ENCODE measurements at regions not wholly inside any gene's neighbourhood (a gene's known extent, or its start where the extent isn't known, plus 50 kb on each side); places are given as distances from the start of the nearest gene placed in this dataset.
"Not testable (repeated sequence)": the region's sequence is repeated elsewhere in the genome, so short reads cannot be mapped to it uniquely, and the experiment has no call there.

- no peak for ATAC-seq
Observed at GRCh38 chr13:62185631-62186255, 770.1 kb upstream of the PCDH20 start.

- ATAC-seq = no peak
Observed at GRCh38 chr13:62176051-62176450, 760.4 kb upstream of the PCDH20 start.

GRCh38 chr13:62173958-62174357 is 758.3 kb upstream of the PCDH20 start:
- ATAC-seq = no peak

GRCh38 chr13:62171697-62172096 is 756.0 kb upstream of the PCDH20 start:
- ATAC-seq = no peak

GRCh38 chr13:62168891-62169290 is 753.2 kb upstream of the PCDH20 start:
- ATAC-seq = no peak

- ATAC-seq = no peak
Observed at GRCh38 chr13:62167650-62168172, 752.1 kb upstream of the PCDH20 start.

- ATAC-seq = no peak
Observed at GRCh38 chr13:62162860-62163259, 747.2 kb upstream of the PCDH20 start.

GRCh38 chr13:62158520-62158919 is 742.9 kb upstream of the PCDH20 start:
- ATAC-seq = no peak

- ATAC-seq = not testable (repeated sequence)
Observed at GRCh38 chr13:62151724-62152123, 736.1 kb upstream of the PCDH20 start.

- ATAC-seq = no peak
Observed at GRCh38 chr13:62142048-62142447, 726.4 kb upstream of the PCDH20 start.

GRCh38 chr13:62139597-62139996 is 723.9 kb upstream of the PCDH20 start:
- ATAC-seq = no peak

GRCh38 chr13:62137629-62138405 is 722.2 kb upstream of the PCDH20 start:
- no peak for ATAC-seq

- no peak for ATAC-seq
Observed at GRCh38 chr13:62131604-62132003, 716.0 kb upstream of the PCDH20 start.

GRCh38 chr13:62130062-62130970 is 714.7 kb upstream of the PCDH20 start:
- ATAC-seq = no peak

GRCh38 chr13:62129000-62129551 is 713.4 kb upstream of the PCDH20 start:
- ATAC-seq = no peak

GRCh38 chr13:62126400-62126799 is 710.8 kb upstream of the PCDH20 start:
- no peak for ATAC-seq

GRCh38 chr13:62125451-62125850 is 709.8 kb upstream of the PCDH20 start:
- no peak for ATAC-seq

- no peak for ATAC-seq
Observed at GRCh38 chr13:62123409-62123808, 707.8 kb upstream of the PCDH20 start.

- ATAC-seq = no peak
Observed at GRCh38 chr13:62122434-62122833, 706.8 kb upstream of the PCDH20 start.

GRCh38 chr13:62119739-62120700 is 704.4 kb upstream of the PCDH20 start:
- no peak for ATAC-seq

- ATAC-seq = no peak
Observed at GRCh38 chr13:62115831-62116230, 700.2 kb upstream of the PCDH20 start.
